Thoracic aorta (tissue), 2 donors: ENCODE measurements at regions not wholly inside any gene's neighbourhood (a gene's known extent, or its start where the extent isn't known, plus 50 kb on each side); places are given as distances from the start of the nearest gene placed in this dataset.

Experiments used
- ATAC-seq: fragments of 150-250 bp; one replicate; pipeline ENCODE4 v1.8.0; 2017; ENCODE audit warnings: low read depth; ENCODE audit not compliant: insufficient number of reproducible peaks, low FRiP score
- DNase-seq: peaks from one replicate; pipeline ENCODE4 v3.0.0-alpha.2; 2020; ENCODE audit warnings: low spot score
- H3K27ac ChIP-seq, 2 donors: fragments of 200-600 bp; sonication (generic); 1 replicate in 1 of 2; 2 replicates in 1 of 2; pipeline ENCODE4 v1.5.1; 2016; ENCODE audit warnings: mild to moderate bottlenecking in 2 of 2, moderate library complexity in 2 of 2
- H3K27me3 ChIP-seq: fragments of 200-600 bp; sonication (generic); replicated peaks from 2 replicates; pipeline ENCODE4 v1.6.0; 2016; ENCODE audit warnings: mild to moderate bottlenecking; ENCODE audit not compliant: insufficient read depth
- H3K36me3 ChIP-seq: fragments of 200-600 bp; sonication (generic); one replicate; pipeline ENCODE4 v1.5.1; 2016
- H3K4me1 ChIP-seq, 2 donors: fragments of 200-600 bp; sonication (generic); 1 replicate in 1 of 2; 2 replicates in 1 of 2; pipeline versions ENCODE4 v1.5.1 to v1.6.0; 2016; ENCODE audit warnings: low read depth in 2 of 2, mild to moderate bottlenecking in 1 of 2; ENCODE audit not compliant: control insufficient read depth in 1 of 2
- H3K4me3 ChIP-seq: fragments of 200-600 bp; sonication (generic); 2 replicates; pipeline ENCODE4 v1.5.1; 2016; ENCODE audit warnings: mild to moderate bottlenecking
- H3K9me3 ChIP-seq: fragments of 200-600 bp; sonication (generic); 2 replicates; pipeline ENCODE4 v1.5.1; 2016
- TF ChIP-seq, protein P1 (sequence below): fragments of 200-600 bp; sonication (generic); IDR thresholded peaks from one replicate; pipeline ENCODE4 v1.5.1; 2019; ENCODE audit warnings: antibody characterized with exemption

DNA sequence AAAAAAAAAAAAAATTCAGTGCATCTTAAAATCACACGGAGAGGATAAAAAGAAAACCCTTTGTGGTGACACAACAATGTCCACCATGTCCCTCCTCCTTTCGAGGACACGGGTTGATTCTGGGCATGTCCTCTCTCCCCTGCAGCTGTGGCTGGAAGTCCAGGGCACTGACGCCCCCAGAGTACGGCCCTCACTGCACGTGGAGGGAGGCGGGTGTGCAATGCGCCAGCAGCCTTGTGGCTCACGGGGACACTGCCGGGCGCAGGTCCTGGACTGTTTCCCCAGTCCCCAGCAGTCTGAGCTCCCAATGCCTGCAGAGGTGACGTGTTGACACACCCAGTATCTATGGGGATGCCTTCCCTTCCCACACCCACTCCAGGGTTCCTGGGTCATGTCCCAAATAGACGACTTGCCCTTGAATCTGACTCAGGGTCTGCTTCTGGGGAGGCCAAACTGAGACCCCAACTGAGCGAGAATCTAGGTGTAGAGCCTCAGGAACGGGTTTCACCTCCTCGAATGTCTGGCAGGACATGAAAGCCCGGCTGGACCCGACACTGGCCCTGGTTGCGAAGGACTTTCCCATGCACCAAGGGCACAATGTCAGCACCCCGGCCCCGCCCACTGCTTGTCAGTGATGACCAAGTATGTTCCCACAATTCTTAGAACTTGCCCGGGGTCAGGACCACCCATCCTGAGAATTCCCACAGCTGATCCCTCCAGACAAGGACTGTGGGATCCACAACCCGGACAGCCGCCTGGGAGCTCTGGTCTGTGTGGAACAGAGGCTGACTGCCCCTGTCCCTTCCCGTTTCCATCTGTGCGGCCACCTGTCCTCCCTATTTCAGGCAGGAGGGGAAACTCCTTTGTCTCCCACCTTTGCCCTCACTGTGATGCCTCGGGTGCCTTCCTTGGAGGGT is 425.1 kb upstream of the SULF2 start:
- DNase-seq, result no peak
- Histone ChIP-seq H3K27ac (no peak overlapping the region), H3K27me3 (no peaks in the 10 kb centered on the region), H3K4me3 (no peak overlapping the region), H3K36me3 (no peaks in the 10 kb centered on the region), H3K9me3 (no peaks in the 10 kb centered on the region), H3K4me1 (no peaks in the 10 kb centered on the region)
- ATAC-seq, result no peak
- TF ChIP-seq, protein P1, sequence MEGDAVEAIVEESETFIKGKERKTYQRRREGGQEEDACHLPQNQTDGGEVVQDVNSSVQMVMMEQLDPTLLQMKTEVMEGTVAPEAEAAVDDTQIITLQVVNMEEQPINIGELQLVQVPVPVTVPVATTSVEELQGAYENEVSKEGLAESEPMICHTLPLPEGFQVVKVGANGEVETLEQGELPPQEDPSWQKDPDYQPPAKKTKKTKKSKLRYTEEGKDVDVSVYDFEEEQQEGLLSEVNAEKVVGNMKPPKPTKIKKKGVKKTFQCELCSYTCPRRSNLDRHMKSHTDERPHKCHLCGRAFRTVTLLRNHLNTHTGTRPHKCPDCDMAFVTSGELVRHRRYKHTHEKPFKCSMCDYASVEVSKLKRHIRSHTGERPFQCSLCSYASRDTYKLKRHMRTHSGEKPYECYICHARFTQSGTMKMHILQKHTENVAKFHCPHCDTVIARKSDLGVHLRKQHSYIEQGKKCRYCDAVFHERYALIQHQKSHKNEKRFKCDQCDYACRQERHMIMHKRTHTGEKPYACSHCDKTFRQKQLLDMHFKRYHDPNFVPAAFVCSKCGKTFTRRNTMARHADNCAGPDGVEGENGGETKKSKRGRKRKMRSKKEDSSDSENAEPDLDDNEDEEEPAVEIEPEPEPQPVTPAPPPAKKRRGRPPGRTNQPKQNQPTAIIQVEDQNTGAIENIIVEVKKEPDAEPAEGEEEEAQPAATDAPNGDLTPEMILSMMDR, result no peak

DNA sequence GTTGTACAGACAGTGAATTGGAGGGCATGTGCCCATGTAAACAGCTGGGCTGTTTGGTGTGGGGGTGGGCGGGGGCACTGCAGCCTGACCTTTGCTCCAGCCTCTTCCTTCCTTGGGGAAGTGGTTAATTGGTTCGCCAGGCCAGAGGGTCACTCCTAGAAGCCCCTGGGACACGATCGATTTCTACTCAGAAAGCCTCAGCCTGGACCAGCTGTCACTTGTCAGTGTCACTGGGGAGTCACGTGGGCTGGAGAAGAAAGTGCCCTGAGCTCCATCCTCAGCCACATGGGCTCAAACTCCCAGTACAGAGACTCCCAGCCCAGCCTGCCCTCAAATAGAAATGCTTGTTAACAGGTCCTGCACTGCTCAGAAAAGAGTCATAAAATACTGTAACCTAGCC is 423.8 kb upstream of the SULF2 start:
- Histone ChIP-seq H3K27me3 (no peaks in the 10 kb centered on the region), H3K9me3 (no peaks in the 10 kb centered on the region), H3K4me3 (no peak overlapping the region), H3K36me3 (no peaks in the 10 kb centered on the region), H3K27ac (no peak overlapping the region), H3K4me1 (no peaks in the 10 kb centered on the region)
- TF ChIP-seq, protein P1, result no peak
- ATAC-seq (no peak), DNase-seq (no peak)

DNA sequence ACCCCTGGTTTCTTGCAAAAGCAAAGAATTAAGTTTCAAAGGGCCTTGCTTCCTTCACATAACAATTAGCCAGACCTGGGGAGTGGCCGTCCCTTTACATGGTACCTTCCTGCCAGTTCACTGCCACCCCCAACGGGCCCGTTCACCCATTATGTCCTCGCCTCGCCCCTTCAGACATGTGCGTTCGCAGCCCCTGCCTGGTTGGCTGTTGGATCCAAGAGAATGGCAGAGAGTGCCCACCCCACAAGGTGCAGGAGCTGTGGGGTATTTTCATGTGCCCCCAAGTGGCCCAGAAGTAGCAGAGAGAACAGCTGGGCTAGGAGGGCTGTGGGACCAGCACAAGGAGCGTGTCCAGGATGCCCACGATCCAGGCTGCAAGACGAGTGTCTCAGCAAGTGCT is 422.9 kb upstream of the SULF2 start:
- Histone ChIP-seq H3K9me3 (no peaks in the 10 kb centered on the region), H3K27ac (no peak overlapping the region), H3K36me3 (no peaks in the 10 kb centered on the region), H3K4me1 (no peaks in the 10 kb centered on the region), H3K4me3 (no peak overlapping the region), H3K27me3 (no peaks in the 10 kb centered on the region)
- ATAC-seq (no peak), DNase-seq (no peak)
- TF ChIP-seq, protein P1, result no peak

DNA sequence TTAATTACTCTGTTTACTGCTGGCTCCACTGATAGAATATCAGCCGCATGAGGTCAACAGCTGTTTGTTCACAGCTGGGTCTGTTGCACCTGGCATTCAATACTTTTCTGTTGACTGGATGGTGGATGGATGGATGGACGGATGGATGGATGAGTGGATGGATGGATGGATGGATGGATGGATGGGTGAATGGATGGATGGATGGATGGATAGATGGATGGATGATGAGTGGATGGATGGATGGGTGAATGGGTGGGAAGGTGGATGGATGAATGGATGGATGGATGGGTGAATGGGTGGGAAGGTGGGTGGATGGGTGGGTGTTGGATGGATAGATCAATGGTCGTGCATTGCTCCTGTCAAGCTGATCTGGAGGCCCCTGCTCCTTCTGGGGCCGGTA is 422.2 kb upstream of the SULF2 start:
- Histone ChIP-seq H3K27me3 (no peaks in the 10 kb centered on the region), H3K4me3 (no peak overlapping the region), H3K36me3 (no peaks in the 10 kb centered on the region), H3K9me3 (no peaks in the 10 kb centered on the region), H3K4me1 (no peaks in the 10 kb centered on the region), H3K27ac (no peak overlapping the region)
- TF ChIP-seq, protein P1, result no peak
- ATAC-seq (no peak), DNase-seq (no peak)

DNA sequence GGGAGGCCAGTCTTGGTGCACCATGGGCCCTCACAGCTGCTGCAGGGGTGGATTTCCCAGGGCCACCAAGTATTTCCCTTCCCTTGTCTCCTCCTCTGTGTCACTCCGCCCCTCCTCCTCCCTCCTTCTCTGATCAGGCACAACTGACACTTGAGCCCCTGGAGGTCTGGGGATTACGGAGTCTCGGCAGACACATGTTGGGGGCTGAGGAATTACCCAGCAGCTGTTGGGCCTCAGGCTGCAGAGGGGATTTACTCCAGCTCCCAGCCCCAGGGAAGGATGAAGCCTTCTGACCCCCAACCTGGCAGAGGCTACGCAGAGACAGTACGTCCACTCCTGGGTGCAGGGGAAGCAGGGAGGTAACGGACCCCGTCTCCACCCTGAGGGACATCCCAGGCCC is 420.5 kb upstream of the SULF2 start:
- H3K36me3 ChIP-seq, result no peaks in the 10 kb centered on the region
- no peaks in the 10 kb centered on the region for H3K27me3 ChIP-seq
- H3K4me3 ChIP-seq, result no peak overlapping the region
- no peak overlapping the region for H3K27ac ChIP-seq
- TF ChIP-seq, protein P1, result no peak
- H3K9me3 ChIP-seq, result no peaks in the 10 kb centered on the region
- H3K4me1 ChIP-seq, result no peaks in the 10 kb centered on the region
- no peak for DNase-seq
- ATAC-seq, result no peak
